Panc1 (cell line): ENCODE measurements at regions not wholly inside any gene's neighbourhood (a gene's known extent, or its start where the extent isn't known, plus 50 kb on each side); places are given as distances from the start of the nearest gene placed in this dataset.

Experiments used
- ATAC-seq: fragments of 200-7000 bp; cut with Tn5 transposase; 2 replicates; pipeline ENCODE4 v1.9.1; 2020; ENCODE audit warnings: mild to moderate bottlenecking, moderate library complexity
- BruUV-seq: library from RNA; stranded (reverse); fragments of 400-500 nt; replicated peaks from 2 replicates; lab custom pipeline; 2021; lab: Mats Ljungman, UMichigan
- CTCF ChIA-PET: fragments of 300-600 bp; sonication (Branson Sonifier 250); formaldehyde crosslinking; loops from one replicate; lab custom pipeline; 2022; ENCODE audit warnings: antibody characterized with exemption; lab: Charles Lee
- POLR2A ChIA-PET: fragments of 300-600 bp; sonication (Branson Sonifier 250); formaldehyde crosslinking; loops from one replicate; lab custom pipeline; 2022; ENCODE audit warnings: antibody characterized with exemption; lab: Charles Lee
- DNase-seq: peaks from one replicate; pipeline ENCODE4 v3.0.0-alpha.2; 2010; ENCODE audit warnings: low read depth, low spot score
- H3K27ac ChIP-seq: 2 replicates; pipeline ENCODE4 v1.5.1; 2011; ENCODE audit warnings: mild to moderate bottlenecking, low read length, inconsistent platforms
- H3K27me3 ChIP-seq: fragments of 200-500 bp; sonication (Bioruptor generic); 2 replicates; pipeline ENCODE4 v1.6.0; 2014; ENCODE audit warnings: low read length, inconsistent platforms; ENCODE audit not compliant: control insufficient read depth, insufficient read depth
- H3K36me3 ChIP-seq: fragments of 200-500 bp; sonication (Bioruptor generic); 2 replicates; pipeline ENCODE4 v1.5.1; 2014; ENCODE audit warnings: inconsistent platforms, mild to moderate bottlenecking, low read length, moderate library complexity; ENCODE audit not compliant: control insufficient read depth, insufficient read depth
- H3K4me1 ChIP-seq: 2 replicates; pipeline ENCODE4 v1.5.1; 2011; ENCODE audit warnings: inconsistent platforms, mild to moderate bottlenecking, low read length, moderate library complexity; ENCODE audit not compliant: control insufficient read depth, insufficient read depth
- H3K4me3 ChIP-seq, 2 experiments: 2 replicates each; pipeline ENCODE4 v1.5.1; 2011 to 2012; ENCODE audit warnings: low read depth in 2 of 2, low read length in 2 of 2, mild to moderate bottlenecking in 2 of 2, inconsistent platforms in 1 of 2, moderate library complexity in 1 of 2
- H3K9me3 ChIP-seq: fragments of 200-500 bp; sonication (Bioruptor generic); 2 replicates; pipeline ENCODE4 v1.5.1; 2014; ENCODE audit warnings: low read depth, mild to moderate bottlenecking, inconsistent platforms, low read length, moderate library complexity; ENCODE audit not compliant: control insufficient read depth, insufficient read depth
- CTCF ChIP-seq: fragments of 450-650 bp; IDR thresholded peaks from 2 replicates; pipeline ENCODE4 v1.5.1; 2017; ENCODE audit warnings: mild to moderate bottlenecking
- POLR2AphosphoS5 ChIP-seq: IDR thresholded peaks from 2 replicates; pipeline ENCODE4 v1.6.1; 2012; ENCODE audit warnings: mild to moderate bottlenecking, low read depth, low read length, moderate library complexity
- REST ChIP-seq, 2 experiments: IDR thresholded peaks; 2 replicates each; pipeline ENCODE4 v1.6.1; 2011 to 2012; ENCODE audit warnings: low read depth in 2 of 2, control low read depth in 1 of 2, low read length in 1 of 2, mild to moderate bottlenecking in 1 of 2, moderate library complexity in 1 of 2; ENCODE audit not compliant: insufficient read depth in 1 of 2
- SIN3A ChIP-seq: IDR thresholded peaks from 2 replicates; pipeline ENCODE4 v1.6.1; 2012; ENCODE audit warnings: low read depth, mild to moderate bottlenecking, low read length, moderate library complexity, borderline replicate concordance; ENCODE audit not compliant: insufficient read depth
- TCF7L2 ChIP-seq: IDR thresholded peaks from 2 replicates; pipeline ENCODE4 v1.6.1; 2011; ENCODE audit warnings: mild to moderate bottlenecking, low read depth, low read length, inconsistent platforms
- in situ Hi-C: cut with HindIII; loops from 2 replicates; pipeline ENCODE4 v1.10.0; 2016; ENCODE audit warnings: low sequenced_read_pairs, low pct_unique_long_range_greater_than_20kb
- intact Hi-C: fragments of 100-400 bp; cut with micrococcal nuclease; formaldehyde crosslinking; loops from one replicate; pipeline ENCODE4 v1.10.0; 2022; ENCODE audit not compliant: unreplicated experiment

- Histone ChIP-seq H3K4me3 (no peak overlapping the region), H3K36me3 (no peaks in the 10 kb centered on the region), H3K4me1 (no peaks in the 10 kb centered on the region), H3K27me3 (no peaks in the 10 kb centered on the region), H3K27ac (no peak overlapping the region), H3K9me3 (no peaks in the 10 kb centered on the region)
- DNase-seq (no peak), ATAC-seq (no peak)
- intact Hi-C loops, result no loop called here
- ChIA-PET CTCF (interaction anchor here (0.5 kb wide), 1 partner anchor 460 kb away, joined by 7 read pairs; no protein-coding TSS in a partner anchor), POLR2A (interaction anchor here (0.6 kb wide), 1 partner anchor 405 kb away, joined by 3 read pairs; no protein-coding TSS in a partner anchor)
- no peak for TF ChIP-seq SIN3A
- no peak for TF ChIP-seq REST (IDR thresholded peaks at IDR 0.05; ENCODE audit: insufficient read depth in 1 of 2, low read depth in 2 of 2, low read length in 1 of 2)
- TF ChIP-seq TCF7L2, result no peak
- TF ChIP-seq CTCF, result no peak
- BruUV-seq, result no TSS peak
- in situ Hi-C loops, result no loop called here
Measured at GRCh38 chr13:99648066-99648665, 146.9 kb downstream of the TM9SF2 start.

GRCh38 chr13:99647596-99647985 is 146.3 kb downstream of the TM9SF2 start:
- Histone ChIP-seq H3K4me1 (no peaks in the 10 kb centered on the region), H3K4me3 (no peak overlapping the region), H3K9me3 (no peaks in the 10 kb centered on the region), H3K27ac (no peak overlapping the region), H3K36me3 (no peaks in the 10 kb centered on the region), H3K27me3 (no peaks in the 10 kb centered on the region)
- no TSS peak for BruUV-seq
- TF ChIP-seq POLR2AphosphoS5 (no peak), TCF7L2 (no peak), SIN3A (no peak), CTCF (no peak), REST (IDR thresholded peaks at IDR 0.05; ENCODE audit: insufficient read depth in 1 of 2, low read depth in 2 of 2, low read length in 1 of 2) (no peak)
- DNase-seq, result no peak
- intact Hi-C loops (no loop called here), in situ Hi-C loops (no loop called here)
- POLR2A ChIA-PET, result no interaction called here
- no peak for ATAC-seq
- CTCF ChIA-PET, result no interaction called here
